DMS79 (cell line): ENCODE measurements at regions not wholly inside any gene's neighbourhood (a gene's known extent, or its start where the extent isn't known, plus 50 kb on each side); places are given as distances from the start of the nearest gene placed in this dataset.

Source experiments
- DNase-seq: peaks from one replicate; lab custom pipeline; 2025; lab: John Stamatoyannopoulos, UW

DNA sequence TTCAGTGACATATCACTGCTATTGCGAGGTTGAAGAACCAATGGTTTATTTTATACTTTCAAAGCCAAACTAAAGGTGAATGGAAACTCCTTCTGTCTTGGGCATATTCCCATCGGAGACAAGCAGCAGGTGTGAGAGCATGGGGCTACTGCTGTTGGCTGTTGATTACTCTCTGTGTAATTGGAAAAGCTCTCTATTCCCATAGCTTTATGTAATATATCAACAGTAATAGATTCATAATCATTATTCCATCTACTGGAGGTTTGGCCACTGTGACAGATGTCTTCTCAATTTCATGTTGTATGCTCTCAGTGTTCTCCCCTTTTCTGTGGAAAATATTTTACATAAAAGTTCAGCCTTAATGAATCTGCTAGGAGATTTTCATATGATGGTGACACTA, 352.0 kb downstream of the BTG1 start:
- DNase-seq = no peak

DNA sequence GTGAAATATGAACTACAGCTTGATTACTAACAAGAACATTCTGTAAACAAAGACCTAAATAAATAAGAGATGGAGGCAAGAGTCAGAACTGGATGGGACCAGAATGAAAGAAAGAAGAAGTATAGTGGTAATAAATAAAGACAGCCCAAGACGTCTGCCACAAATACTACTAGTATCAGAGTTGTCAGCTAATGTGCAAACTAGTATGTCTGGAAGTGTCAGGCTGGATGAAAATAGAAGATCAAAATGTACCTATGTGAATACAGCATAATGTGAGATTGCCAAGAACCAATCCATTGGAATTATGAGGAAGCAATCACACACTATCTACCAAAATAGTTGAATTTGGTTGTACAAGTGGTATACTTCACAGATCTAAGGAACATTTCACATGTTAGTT, 353.0 kb downstream of the BTG1 start:
- no peak for DNase-seq

GRCh38 chr12:91786499-91787272, 359.0 kb downstream of the BTG1 start:
- no peak for DNase-seq

- no peak for DNase-seq
Measured at GRCh38 chr12:91785655-91786498, 359.8 kb downstream of the BTG1 start.

GRCh38 chr12:91781114-91781513, 364.5 kb downstream of the BTG1 start:
- no peak for DNase-seq

DNA sequence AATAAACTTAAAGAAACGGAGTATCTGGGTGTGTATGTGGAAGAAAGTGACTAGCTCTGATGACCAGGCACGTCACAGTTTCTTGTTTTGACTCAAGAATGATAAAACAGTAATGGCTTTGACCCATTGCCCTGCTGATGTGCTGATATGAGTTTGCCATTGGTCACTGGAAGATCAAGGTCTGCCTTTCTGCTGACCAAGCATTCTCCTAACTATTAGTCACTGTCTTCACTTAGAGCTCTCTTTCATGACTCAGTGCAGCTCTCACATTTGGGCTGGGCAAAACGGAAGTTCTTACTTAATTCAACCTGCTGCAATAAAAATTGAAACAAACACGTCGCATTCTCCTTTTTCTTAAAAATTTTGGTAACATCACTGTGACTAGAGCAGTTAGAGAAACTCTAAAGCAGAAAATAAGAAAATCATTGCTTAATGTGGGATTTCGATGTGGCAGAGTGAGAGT, 366.7 kb downstream of the BTG1 start:
- DNase-seq = no peak

- no peak for DNase-seq
Measured at GRCh38 chr12:91778091-91778832, 367.4 kb downstream of the BTG1 start.

DNA sequence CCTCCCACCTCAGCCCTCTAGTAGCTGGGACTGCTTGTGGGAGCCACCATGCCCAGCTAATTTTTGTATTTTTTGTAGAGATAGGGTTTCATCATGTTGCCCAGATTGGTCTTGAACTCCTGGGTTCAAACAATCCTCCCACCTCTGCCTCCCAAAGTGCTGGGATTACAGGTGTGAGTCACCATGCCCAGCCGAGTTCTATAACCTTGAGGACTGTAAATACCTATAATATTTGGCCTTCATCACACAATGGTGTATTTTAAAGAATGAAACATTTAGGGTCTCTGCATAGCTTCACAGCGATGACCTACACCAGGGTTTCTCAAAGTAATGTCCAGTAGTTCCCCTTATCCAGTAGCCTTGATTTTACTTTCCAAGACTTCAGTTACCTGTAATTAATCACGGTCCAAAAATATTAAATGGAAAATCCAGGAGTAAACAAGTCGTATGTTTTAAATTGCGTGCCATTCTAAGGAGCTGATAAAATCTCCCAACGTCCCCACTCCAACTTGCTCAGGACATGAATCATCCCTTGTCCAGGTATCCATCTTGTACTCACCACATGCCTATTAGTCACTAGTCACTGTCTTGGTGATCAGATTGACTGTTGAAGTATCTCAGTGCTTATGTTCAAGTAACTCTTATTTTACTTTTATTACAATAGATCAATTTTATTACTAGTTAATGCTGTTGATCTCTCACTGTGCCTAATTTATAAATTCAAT, 368.2 kb downstream of the BTG1 start:
- DNase-seq = no peak

DNA sequence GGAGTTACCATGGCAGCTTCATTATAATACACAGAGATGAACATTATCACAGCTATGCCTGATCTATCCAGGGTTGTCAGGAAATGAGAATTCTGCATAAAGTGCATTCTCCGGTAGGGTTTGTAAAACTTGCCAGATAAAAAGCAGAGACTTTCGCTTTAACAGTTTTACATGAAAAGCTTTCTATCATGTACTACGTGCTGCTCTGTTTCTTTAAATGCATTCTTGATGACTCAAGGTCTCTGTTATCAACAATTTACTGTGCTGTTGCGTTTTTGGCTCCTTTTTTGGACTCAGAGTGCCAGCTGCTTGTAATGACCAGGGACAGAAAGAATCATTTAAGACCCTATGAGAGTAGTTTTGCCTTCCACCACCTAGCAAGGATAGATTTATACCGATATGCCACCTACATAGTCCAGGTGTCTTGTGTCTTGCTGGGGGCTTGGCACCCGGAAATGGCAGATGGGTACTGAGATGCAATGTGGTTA, 371.2 kb downstream of the BTG1 start:
- no peak for DNase-seq

DNA sequence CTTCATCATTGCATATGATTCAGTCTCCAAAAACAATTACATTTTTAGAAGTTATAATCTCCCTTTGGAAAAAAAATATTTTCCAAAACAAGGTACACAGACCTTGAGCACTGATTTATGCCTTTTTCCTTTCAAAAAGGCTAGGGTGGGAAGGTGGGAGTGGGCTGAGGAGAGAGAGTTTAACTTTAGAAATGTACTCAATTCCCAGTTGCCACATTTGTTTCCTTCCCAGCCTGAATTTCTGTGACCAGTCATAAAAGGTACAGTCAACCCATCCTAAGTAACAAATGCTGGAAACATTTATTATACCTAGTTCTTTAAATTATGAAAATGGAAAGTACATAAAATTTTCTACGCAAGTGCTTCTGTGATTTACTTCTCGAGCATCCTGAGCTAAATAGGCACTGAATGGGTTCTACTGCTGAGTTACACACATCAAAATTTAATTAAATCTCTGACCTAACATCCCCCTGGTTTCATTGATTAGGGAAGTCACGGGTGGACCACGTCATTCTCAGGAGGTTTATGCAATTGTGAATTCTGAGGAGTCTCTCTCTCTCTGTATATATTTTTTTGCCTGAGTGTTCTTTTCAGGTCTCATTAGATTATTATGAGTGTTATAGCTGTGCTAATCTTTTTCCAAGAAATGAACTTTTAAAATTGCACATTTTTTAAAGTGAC, 371.8 kb downstream of the BTG1 start:
- DNase-seq = no peak

DNA sequence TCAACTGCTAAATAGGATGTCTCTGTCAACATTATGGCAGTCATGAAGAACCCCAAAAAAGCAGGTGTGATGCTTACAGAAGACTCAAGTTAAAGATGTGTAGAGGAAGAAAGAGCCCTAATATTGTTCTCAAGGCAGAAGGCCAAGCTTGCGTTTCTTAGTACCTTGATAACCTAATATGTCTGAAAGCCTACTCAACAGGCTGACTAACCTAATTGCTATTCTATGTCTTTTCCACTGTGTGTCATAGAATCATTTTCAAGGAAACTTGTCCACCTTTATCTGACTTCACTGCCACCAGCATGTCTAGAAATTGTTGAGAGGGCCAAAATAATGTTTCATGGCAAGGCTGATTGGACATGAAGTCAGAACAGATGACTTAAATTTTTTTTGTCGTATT, 373.2 kb downstream of the BTG1 start:
- DNase-seq = no peak

DNA sequence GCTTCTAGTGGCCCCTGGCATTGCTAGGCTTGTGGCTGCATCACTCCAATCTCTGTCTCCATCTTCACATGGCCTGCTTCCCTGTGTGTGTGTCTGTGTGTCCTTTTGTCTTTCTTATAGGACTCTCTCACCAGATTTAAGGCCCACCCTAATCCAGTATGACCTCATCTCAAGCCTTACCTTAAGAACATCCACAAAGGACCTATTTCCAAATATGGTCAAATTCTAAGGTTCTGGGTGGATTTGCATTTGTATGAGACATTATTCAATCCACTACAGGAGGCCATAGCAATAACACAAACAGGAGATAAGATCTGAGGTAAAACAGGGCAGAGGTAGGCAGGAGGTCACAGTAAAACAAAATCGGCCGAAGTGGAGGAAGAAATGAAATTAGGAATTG, 375.9 kb downstream of the BTG1 start:
- no peak for DNase-seq

DNA sequence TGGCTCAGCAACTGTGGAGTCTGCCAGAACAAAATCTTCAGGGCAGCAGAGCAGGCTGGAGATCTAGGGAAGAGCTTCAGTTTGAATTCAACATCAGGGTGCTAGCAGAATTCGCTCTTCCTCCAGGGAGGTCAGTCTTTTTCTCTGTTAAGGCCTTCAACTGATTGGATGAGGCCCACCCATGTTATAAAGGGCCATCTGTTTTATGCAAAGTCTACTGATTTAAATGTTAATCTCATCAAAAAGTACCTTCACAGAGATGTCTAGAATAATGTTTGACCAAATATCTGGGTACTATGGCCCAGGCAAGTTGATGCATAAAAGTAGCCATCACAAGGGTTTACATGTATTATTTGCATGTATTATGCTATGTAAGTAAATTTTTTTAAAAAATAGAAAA, 378.4 kb downstream of the BTG1 start:
- DNase-seq = no peak

- DNase-seq = no peak
Measured at GRCh38 chr12:91766454-91766853, 379.2 kb downstream of the BTG1 start.

DNA sequence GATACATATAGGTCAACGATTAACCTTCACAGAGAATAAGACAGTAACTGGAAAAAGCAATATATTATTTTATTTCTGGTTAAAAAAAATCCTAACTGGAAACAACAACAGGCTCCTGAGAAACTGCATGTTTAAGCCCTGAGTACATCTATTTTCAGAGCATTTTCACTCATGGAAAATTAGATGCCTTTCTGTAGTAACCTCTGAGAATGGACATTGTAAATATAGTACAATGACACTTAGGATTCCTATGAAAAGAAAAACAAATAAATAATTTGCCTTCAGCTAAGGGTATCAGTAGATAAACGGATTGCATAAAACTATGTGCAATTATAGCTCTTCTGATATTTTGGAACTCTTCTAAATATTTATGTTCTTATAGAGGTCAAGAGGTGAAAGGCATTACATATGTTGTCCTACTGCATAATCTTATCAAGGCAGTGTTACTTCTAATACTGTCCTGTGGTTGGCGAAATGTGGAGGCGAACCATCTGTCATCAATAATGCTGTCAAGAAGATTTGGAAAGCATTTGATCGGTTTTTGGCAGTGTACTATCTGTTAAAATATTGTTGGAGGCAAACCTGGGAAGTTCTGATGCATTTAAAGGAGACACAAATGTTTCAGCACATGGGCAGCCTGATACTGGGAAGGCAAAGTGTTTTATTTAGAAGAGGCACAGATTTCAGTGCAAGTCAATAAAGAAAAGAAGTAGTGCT, 381.8 kb downstream of the BTG1 start:
- no peak for DNase-seq

- no peak for DNase-seq
Measured at GRCh38 chr12:91753649-91754048, 392.0 kb downstream of the BTG1 start.

DNA sequence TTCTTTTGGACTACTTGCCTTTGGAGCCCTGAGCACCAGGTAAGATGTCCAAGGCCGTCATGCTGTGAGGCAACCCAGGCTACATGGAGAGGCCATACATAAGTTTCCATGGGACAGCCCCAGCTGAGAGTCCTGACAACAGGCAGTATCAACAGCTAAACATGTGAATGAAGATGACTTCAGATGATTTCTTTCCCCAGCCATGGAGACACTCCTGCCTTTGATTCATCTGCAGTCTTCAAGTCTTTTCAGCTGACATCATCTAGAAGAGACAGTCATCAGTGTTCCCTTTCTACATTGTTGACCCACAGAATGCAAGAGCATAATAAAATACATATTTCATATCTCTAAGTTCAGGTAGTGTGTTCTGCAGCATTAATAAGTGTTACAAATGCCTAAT, 398.7 kb downstream of the BTG1 start:
- no peak for DNase-seq

DNA sequence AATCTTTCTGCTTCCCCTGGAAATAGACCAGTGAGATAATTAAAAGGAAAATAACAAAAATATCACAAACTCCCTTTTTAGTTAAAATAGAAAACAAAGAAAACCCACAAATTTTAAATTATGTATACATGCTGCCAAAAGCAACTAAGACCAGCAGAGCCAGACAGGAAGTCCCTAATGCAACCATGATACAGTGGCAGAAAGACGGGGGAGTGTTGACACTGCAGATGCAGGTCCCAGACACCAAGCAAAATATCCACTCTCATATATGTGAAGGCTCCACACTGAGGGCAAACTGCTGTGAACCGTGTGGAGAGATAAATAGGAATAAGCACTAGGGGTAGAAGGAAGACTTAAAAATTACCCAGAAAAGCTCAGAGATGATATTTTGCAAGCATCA, 401.0 kb downstream of the BTG1 start:
- no peak for DNase-seq

DNA sequence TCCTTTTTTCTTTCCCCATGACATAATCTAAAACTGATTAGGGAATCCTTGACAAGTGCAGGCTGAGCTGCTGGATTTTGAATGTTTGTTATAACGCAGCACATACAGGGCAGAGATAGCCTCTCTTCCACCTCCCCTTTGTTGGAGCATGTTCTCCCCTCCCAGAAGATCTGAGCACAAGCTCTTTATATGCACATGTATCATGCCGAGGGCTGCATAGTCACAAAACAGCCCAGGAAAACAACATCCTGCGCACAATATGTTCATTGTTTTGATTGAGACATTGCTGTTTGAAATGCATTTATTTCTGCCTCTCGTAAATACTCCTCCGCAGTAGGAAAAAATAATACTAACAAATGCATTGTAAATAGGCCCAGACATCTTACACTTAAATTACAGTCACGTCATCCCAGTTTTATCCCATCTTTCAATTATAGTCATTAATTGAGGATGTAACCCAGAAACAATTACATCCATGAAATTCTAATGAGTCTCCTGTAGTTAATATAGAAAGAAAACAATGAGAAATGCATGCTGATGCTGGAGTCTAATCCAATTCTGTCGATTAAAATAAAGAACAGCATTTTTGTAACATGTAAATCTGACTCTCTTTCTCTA, 401.8 kb downstream of the BTG1 start:
- DNase-seq = no peak

GRCh38 chr12:91743280-91743679, 402.4 kb downstream of the BTG1 start:
- DNase-seq = no peak
